RPMI8226 (cell line): ENCODE measurements at regions not wholly inside any gene's neighbourhood (a gene's known extent, or its start where the extent isn't known, plus 50 kb on each side); places are given as distances from the start of the nearest gene placed in this dataset.
"Not testable (repeated sequence)": the region's sequence is repeated elsewhere in the genome, so short reads cannot be mapped to it uniquely, and the experiment has no call there.

ENCODE experiments used
- DNase-seq: peaks from one replicate; pipeline ENCODE4 v3.0.0-alpha.2; 2015

GRCh38 chr3:125918024-125918423 lies 51.0 kb upstream of the ROPN1B start:
- not testable (repeated sequence) for DNase-seq

GRCh38 chr3:125918451-125918850 lies 50.5 kb upstream of the ROPN1B start:
- DNase-seq = peak; percentile 44

GRCh38 chr3:125918866-125919265 lies 50.1 kb upstream of the ROPN1B start:
- peak; percentile 75 for DNase-seq
